CD14-positive monocyte (primary cell): ENCODE measurements at regions not wholly inside any gene's neighbourhood (a gene's known extent, or its start where the extent isn't known, plus 50 kb on each side); places are given as distances from the start of the nearest gene placed in this dataset.

ENCODE experiments used
- DNase-seq, 3 donors: peaks; one replicate each; pipeline ENCODE4 v3.0.0-alpha.2; 2011 to 2022
- H2AFZ ChIP-seq: 2 replicates; pipeline ENCODE4 v1.6.0; 2012; ENCODE audit warnings: mild to moderate bottlenecking, low read depth, low read length, inconsistent platforms; ENCODE audit not compliant: insufficient read depth, poor library complexity, severe bottlenecking
- H3K27ac ChIP-seq, 2 donors: 1 replicate in 1 of 2; 2 replicates in 1 of 2; pipeline ENCODE4 v1.5.1; 2012 to 2013; ENCODE audit warnings: low read length in 2 of 2, control low read depth in 1 of 2, inconsistent platforms in 1 of 2, low read depth in 1 of 2, mild to moderate bottlenecking in 1 of 2
- H3K27me3 ChIP-seq, 2 donors: one replicate each; pipeline versions ENCODE4 v1.6.0 to v1.6.1; 2011 to 2013; ENCODE audit warnings: low read length in 2 of 2; ENCODE audit not compliant: control insufficient read depth in 2 of 2, insufficient read depth in 2 of 2
- H3K36me3 ChIP-seq, 2 donors: replicated peaks in 1 of 2; 1 replicate in 1 of 2; 2 replicates in 1 of 2; pipeline versions ENCODE4 v1.5.1 to v1.6.1; 2012 to 2013; ENCODE audit warnings: low read length in 2 of 2, control low read depth in 1 of 2, inconsistent platforms in 1 of 2, mild to moderate bottlenecking in 1 of 2; ENCODE audit not compliant: insufficient read depth in 2 of 2, control insufficient read depth in 1 of 2
- H3K4me1 ChIP-seq, 2 donors: 1 replicate in 1 of 2; 2 replicates in 1 of 2; pipeline versions ENCODE4 v1.5.1 to v1.6.1; 2012 to 2013; ENCODE audit warnings: low read length in 2 of 2, control low read depth in 1 of 2, inconsistent platforms in 1 of 2, mild to moderate bottlenecking in 1 of 2, moderate library complexity in 1 of 2; ENCODE audit not compliant: insufficient read depth in 2 of 2, control insufficient read depth in 1 of 2
- H3K4me2 ChIP-seq: replicated peaks from 2 replicates; pipeline ENCODE3; 2012; ENCODE audit warnings: low read length, moderate library complexity, mild to moderate bottlenecking; ENCODE audit not compliant: poor library complexity, severe bottlenecking; ENCODE audit errors: extremely low read depth
- H3K4me3 ChIP-seq, 3 experiments: fragments of 200-600 bp in 1 of 3; sonication (generic) in 1 of 3; replicated peaks in 1 of 3; 1 replicate in 2 of 3; 2 replicates in 1 of 3; pipeline ENCODE4 v1.5.1; 2011 to 2013; ENCODE audit warnings: low read length in 3 of 3, mild to moderate bottlenecking in 3 of 3, control low read depth in 2 of 3, low read depth in 2 of 3, inconsistent platforms in 1 of 3, moderate library complexity in 1 of 3
- H3K79me2 ChIP-seq: 2 replicates; pipeline ENCODE4 v1.6.0; 2012; ENCODE audit warnings: mild to moderate bottlenecking, control low read depth, inconsistent platforms, low read length, moderate library complexity; ENCODE audit not compliant: insufficient read depth
- H3K9ac ChIP-seq: 2 replicates; pipeline ENCODE4 v1.6.0; 2017; ENCODE audit warnings: low read length, mild to moderate bottlenecking; ENCODE audit not compliant: insufficient read depth, poor library complexity, severe bottlenecking
- H3K9me3 ChIP-seq, 2 donors: replicated peaks in 1 of 2; 1 replicate in 1 of 2; 2 replicates in 1 of 2; pipeline versions ENCODE4 v1.5.1 to v1.6.1; 2012 to 2013; ENCODE audit warnings: low read length in 2 of 2, control low read depth in 1 of 2; ENCODE audit not compliant: control insufficient read depth in 1 of 2, insufficient read depth in 1 of 2
- H4K20me1 ChIP-seq: 2 replicates; pipeline ENCODE4 v1.6.0; 2012; ENCODE audit warnings: mild to moderate bottlenecking, low read length, control low read depth, moderate library complexity; ENCODE audit not compliant: insufficient read depth
- H3K27ac Mint-ChIP-seq, 7 donors: one replicate each; pipeline ENCODE4 v1.8.0; 2020; ENCODE audit warnings: mild to moderate bottlenecking in 7 of 7, mixed read lengths in 7 of 7, moderate library complexity in 6 of 7, inconsistent platforms in 2 of 7
- H3K27me3 Mint-ChIP-seq, 3 donors: one replicate each; pipeline ENCODE4 v1.8.0; 2021 to 2022; ENCODE audit warnings: low read depth in 3 of 3, mild to moderate bottlenecking in 3 of 3, mixed read lengths in 3 of 3, moderate library complexity in 3 of 3, inconsistent platforms in 1 of 3
- H3K36me3 Mint-ChIP-seq, 2 donors: one replicate each; pipeline ENCODE4 v1.8.0; 2020; ENCODE audit warnings: mixed read lengths in 2 of 2, inconsistent platforms in 1 of 2, mild to moderate bottlenecking in 1 of 2
- H3K4me1 Mint-ChIP-seq: one replicate; pipeline ENCODE4 v1.8.0; 2020; ENCODE audit warnings: mild to moderate bottlenecking, mixed read lengths
- H3K4me3 Mint-ChIP-seq, 2 donors: one replicate each; pipeline ENCODE4 v1.8.0; 2020; ENCODE audit warnings: mild to moderate bottlenecking in 2 of 2, mixed read lengths in 2 of 2, moderate library complexity in 1 of 2
- H3K9me3 Mint-ChIP-seq, 7 donors: one replicate each; pipeline ENCODE4 v1.8.0; 2020 to 2022; ENCODE audit warnings: mixed read lengths in 7 of 7, mild to moderate bottlenecking in 6 of 7, moderate library complexity in 6 of 7, inconsistent platforms in 2 of 7
- CTCF ChIP-seq: fragments of 200-600 bp; IDR thresholded peaks from one replicate; pipeline ENCODE4 v1.8.0; 2022; ENCODE audit warnings: antibody characterized with exemption, mild to moderate bottlenecking
- WGBS: methylation state at CpG from one replicate; pipeline ENCODE4 v1.1.5; 2013; ENCODE audit warnings: missing lambda C conversion rate; ENCODE audit not compliant: insufficient coverage; 5-methylcytosine and 5-hydroxymethylcytosine counted together
- intact Hi-C, 2 donors: fragments of 100-400 bp; cut with micrococcal nuclease; formaldehyde crosslinking; loops; one replicate each; pipeline versions ENCODE4 v1.15.0 to v1.15.1; 2023

DNA sequence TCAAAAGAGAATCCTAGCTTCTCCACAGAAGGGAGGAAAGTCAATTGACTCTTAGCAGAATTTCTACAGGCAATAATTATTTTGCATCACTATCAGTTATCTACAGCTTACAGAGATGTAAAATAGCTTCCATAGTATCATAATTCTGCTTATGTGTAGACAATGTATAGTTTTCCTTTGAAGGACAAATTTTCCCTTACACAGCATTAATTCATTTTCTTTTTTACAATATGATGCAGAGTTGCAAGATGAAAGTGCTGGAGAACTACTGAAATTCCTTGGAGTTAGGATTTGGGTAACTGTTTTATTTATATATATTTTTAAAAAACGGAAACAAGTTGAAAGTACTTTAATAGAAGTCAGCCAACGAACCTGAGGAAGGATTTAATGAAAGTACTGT lies 111.0 kb upstream of the CPHXL start:
- no peak for DNase-seq
- no peak for TF ChIP-seq CTCF
- Histone ChIP-seq H3K9me3 (no peaks in the 10 kb centered on the region), H2AFZ (no peak overlapping the region), H4K20me1 (no peaks in the 10 kb centered on the region), H3K4me2 (no peak overlapping the region), H3K79me2 (no peaks in the 10 kb centered on the region), H3K4me1 (no peaks in the 10 kb centered on the region), H3K27ac (no peak overlapping the region), H3K9ac (no peak overlapping the region), H3K36me3 (no peaks in the 10 kb centered on the region), H3K27me3 (no peaks in the 10 kb centered on the region), H3K4me3 (no peak overlapping the region)
- WGBS, result 86% methylated on average over 1 of the region's 2 CpGs
- peaks cover 0 to 3% (median 0%) of the 10 kb centered on the region in 3 donors for H3K27me3 Mint-ChIP-seq
- no peak overlapping the region for H3K27ac Mint-ChIP-seq
- H3K4me3 Mint-ChIP-seq, result no peak overlapping the region
- no peaks in the 10 kb centered on the region for H3K4me1 Mint-ChIP-seq
- H3K9me3 Mint-ChIP-seq, result peaks cover 0 to 6% (median 0%) of the 10 kb centered on the region in 7 donors
- no peaks in the 10 kb centered on the region for H3K36me3 Mint-ChIP-seq
- intact Hi-C loops, result no loop called here

DNA sequence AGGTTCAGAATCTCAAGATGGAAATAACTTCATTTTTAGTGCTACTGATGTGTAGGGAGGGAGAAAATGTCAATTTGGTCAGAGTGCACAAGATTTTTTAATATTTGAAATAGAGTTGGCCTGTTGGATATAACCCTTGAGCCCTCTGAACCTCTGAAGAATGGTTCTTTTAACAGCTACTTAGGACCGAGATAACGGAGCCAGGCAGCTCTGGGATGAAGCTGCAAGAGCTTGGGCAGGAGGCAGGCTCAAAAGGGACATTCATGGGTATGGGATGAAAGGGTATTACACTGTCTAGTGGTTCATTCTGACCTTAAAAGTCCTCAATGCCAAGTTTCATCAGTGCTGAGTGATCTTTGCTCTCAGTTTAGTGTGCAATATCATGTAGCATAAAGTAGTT lies 111.4 kb upstream of the CPHXL start:
- Histone ChIP-seq H3K9ac (no peak overlapping the region), H3K27ac (no peak overlapping the region), H3K4me2 (no peak overlapping the region), H3K36me3 (no peaks in the 10 kb centered on the region), H3K27me3 (no peaks in the 10 kb centered on the region), H4K20me1 (no peaks in the 10 kb centered on the region), H3K9me3 (no peaks in the 10 kb centered on the region), H3K4me3 (no peak overlapping the region), H2AFZ (no peak overlapping the region), H3K79me2 (no peaks in the 10 kb centered on the region), H3K4me1 (no peaks in the 10 kb centered on the region)
- no peaks in the 10 kb centered on the region for H3K36me3 Mint-ChIP-seq
- peaks cover 0 to 3% (median 0%) of the 10 kb centered on the region in 3 donors for H3K27me3 Mint-ChIP-seq
- TF ChIP-seq CTCF, result no peak
- H3K4me3 Mint-ChIP-seq, result no peak overlapping the region
- H3K27ac Mint-ChIP-seq, result no peak overlapping the region
- H3K4me1 Mint-ChIP-seq, result no peaks in the 10 kb centered on the region
- WGBS, result no CpG with 5 or more reads among the region's 2 CpGs
- H3K9me3 Mint-ChIP-seq, result peaks cover 0 to 6% (median 0%) of the 10 kb centered on the region in 7 donors
- DNase-seq, result no peak
- intact Hi-C loops, result no loop called here
